K562 (cell line): ENCODE measurements at regions not wholly inside any gene's neighbourhood (a gene's known extent, or its start where the extent isn't known, plus 50 kb on each side); places are given as distances from the start of the nearest gene placed in this dataset.

Experiments used
- JUN ChIP-seq, 2 experiments: sonication (generic) in 1 of 2; formaldehyde crosslinking in 1 of 2; IDR thresholded peaks; 2 replicates each; pipeline versions ENCODE4 v1.6.1 to v1.8.0; 2012 to 2022; ENCODE audit warnings: borderline replicate concordance in 2 of 2, mild to moderate bottlenecking in 2 of 2, improper control_type of control experiment in 1 of 2, low read depth in 1 of 2, low read length in 1 of 2, missing genetic modification reagents in 1 of 2
- TF ChIP-seq, protein P1 (sequence below): fragments of 200-600 bp; sonication (generic); IDR thresholded peaks from one replicate; pipeline ENCODE4 v1.6.1; 2012; ENCODE audit warnings: mild to moderate bottlenecking, low read depth, low read length, inconsistent platforms
- TF ChIP-seq, protein P2 (sequence below): fragments of 450-650 bp; IDR thresholded peaks from 2 replicates; pipeline ENCODE4 v1.6.1; 2016; ENCODE audit warnings: low read depth, mild to moderate bottlenecking, moderate library complexity
- TF ChIP-seq, protein P3 (sequence below), 2 experiments: fragments of 450-650 bp in 1 of 2; sonication (generic) in 1 of 2; formaldehyde crosslinking in 1 of 2; IDR thresholded peaks; 2 replicates each; pipeline versions ENCODE4 v1.7.1 to v1.9.0; 2016 to 2022; ENCODE audit warnings: inconsistent platforms in 1 of 2, mild to moderate bottlenecking in 1 of 2, missing genetic modification reagents in 1 of 2

DNA sequence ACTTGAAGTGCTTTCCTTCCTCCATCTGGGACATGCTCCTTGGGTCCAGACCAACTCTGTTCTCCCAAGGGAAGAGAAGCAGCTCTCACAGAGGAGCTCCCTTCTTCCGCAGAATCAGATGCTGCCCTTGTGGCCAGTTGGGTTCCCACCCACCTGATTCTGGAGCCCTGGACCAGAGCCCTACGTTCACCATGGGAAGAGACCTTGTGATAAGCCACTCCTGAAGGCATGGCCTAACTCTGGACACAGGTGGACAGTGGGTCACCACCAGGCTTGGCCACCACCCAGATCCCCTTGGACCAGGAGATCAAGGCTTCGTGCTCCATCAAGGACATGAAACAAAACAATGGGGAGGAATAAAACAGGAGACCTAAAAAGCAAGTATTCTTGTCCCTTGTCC lies 172.2 kb downstream of the RPLP1 start (continued):
- TF ChIP-seq, protein P1, sequence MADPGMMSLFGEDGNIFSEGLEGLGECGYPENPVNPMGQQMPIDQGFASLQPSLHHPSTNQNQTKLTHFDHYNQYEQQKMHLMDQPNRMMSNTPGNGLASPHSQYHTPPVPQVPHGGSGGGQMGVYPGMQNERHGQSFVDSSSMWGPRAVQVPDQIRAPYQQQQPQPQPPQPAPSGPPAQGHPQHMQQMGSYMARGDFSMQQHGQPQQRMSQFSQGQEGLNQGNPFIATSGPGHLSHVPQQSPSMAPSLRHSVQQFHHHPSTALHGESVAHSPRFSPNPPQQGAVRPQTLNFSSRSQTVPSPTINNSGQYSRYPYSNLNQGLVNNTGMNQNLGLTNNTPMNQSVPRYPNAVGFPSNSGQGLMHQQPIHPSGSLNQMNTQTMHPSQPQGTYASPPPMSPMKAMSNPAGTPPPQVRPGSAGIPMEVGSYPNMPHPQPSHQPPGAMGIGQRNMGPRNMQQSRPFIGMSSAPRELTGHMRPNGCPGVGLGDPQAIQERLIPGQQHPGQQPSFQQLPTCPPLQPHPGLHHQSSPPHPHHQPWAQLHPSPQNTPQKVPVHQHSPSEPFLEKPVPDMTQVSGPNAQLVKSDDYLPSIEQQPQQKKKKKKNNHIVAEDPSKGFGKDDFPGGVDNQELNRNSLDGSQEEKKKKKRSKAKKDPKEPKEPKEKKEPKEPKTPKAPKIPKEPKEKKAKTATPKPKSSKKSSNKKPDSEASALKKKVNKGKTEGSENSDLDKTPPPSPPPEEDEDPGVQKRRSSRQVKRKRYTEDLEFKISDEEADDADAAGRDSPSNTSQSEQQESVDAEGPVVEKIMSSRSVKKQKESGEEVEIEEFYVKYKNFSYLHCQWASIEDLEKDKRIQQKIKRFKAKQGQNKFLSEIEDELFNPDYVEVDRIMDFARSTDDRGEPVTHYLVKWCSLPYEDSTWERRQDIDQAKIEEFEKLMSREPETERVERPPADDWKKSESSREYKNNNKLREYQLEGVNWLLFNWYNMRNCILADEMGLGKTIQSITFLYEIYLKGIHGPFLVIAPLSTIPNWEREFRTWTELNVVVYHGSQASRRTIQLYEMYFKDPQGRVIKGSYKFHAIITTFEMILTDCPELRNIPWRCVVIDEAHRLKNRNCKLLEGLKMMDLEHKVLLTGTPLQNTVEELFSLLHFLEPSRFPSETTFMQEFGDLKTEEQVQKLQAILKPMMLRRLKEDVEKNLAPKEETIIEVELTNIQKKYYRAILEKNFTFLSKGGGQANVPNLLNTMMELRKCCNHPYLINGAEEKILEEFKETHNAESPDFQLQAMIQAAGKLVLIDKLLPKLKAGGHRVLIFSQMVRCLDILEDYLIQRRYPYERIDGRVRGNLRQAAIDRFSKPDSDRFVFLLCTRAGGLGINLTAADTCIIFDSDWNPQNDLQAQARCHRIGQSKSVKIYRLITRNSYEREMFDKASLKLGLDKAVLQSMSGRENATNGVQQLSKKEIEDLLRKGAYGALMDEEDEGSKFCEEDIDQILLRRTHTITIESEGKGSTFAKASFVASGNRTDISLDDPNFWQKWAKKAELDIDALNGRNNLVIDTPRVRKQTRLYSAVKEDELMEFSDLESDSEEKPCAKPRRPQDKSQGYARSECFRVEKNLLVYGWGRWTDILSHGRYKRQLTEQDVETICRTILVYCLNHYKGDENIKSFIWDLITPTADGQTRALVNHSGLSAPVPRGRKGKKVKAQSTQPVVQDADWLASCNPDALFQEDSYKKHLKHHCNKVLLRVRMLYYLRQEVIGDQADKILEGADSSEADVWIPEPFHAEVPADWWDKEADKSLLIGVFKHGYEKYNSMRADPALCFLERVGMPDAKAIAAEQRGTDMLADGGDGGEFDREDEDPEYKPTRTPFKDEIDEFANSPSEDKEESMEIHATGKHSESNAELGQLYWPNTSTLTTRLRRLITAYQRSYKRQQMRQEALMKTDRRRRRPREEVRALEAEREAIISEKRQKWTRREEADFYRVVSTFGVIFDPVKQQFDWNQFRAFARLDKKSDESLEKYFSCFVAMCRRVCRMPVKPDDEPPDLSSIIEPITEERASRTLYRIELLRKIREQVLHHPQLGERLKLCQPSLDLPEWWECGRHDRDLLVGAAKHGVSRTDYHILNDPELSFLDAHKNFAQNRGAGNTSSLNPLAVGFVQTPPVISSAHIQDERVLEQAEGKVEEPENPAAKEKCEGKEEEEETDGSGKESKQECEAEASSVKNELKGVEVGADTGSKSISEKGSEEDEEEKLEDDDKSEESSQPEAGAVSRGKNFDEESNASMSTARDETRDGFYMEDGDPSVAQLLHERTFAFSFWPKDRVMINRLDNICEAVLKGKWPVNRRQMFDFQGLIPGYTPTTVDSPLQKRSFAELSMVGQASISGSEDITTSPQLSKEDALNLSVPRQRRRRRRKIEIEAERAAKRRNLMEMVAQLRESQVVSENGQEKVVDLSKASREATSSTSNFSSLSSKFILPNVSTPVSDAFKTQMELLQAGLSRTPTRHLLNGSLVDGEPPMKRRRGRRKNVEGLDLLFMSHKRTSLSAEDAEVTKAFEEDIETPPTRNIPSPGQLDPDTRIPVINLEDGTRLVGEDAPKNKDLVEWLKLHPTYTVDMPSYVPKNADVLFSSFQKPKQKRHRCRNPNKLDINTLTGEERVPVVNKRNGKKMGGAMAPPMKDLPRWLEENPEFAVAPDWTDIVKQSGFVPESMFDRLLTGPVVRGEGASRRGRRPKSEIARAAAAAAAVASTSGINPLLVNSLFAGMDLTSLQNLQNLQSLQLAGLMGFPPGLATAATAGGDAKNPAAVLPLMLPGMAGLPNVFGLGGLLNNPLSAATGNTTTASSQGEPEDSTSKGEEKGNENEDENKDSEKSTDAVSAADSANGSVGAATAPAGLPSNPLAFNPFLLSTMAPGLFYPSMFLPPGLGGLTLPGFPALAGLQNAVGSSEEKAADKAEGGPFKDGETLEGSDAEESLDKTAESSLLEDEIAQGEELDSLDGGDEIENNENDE, result no peak
- no peak for TF ChIP-seq JUN (IDR thresholded peaks at IDR 0.05; ENCODE audit: borderline replicate concordance, low read depth, low read length)
- TF ChIP-seq JUN (CRISPR knock-in tag; IDR thresholded peaks at IDR 0.05; ENCODE audit: borderline replicate concordance), result no peak
- TF ChIP-seq, protein P2, sequence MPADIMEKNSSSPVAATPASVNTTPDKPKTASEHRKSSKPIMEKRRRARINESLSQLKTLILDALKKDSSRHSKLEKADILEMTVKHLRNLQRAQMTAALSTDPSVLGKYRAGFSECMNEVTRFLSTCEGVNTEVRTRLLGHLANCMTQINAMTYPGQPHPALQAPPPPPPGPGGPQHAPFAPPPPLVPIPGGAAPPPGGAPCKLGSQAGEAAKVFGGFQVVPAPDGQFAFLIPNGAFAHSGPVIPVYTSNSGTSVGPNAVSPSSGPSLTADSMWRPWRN, result no peak
- TF ChIP-seq, protein P3, sequence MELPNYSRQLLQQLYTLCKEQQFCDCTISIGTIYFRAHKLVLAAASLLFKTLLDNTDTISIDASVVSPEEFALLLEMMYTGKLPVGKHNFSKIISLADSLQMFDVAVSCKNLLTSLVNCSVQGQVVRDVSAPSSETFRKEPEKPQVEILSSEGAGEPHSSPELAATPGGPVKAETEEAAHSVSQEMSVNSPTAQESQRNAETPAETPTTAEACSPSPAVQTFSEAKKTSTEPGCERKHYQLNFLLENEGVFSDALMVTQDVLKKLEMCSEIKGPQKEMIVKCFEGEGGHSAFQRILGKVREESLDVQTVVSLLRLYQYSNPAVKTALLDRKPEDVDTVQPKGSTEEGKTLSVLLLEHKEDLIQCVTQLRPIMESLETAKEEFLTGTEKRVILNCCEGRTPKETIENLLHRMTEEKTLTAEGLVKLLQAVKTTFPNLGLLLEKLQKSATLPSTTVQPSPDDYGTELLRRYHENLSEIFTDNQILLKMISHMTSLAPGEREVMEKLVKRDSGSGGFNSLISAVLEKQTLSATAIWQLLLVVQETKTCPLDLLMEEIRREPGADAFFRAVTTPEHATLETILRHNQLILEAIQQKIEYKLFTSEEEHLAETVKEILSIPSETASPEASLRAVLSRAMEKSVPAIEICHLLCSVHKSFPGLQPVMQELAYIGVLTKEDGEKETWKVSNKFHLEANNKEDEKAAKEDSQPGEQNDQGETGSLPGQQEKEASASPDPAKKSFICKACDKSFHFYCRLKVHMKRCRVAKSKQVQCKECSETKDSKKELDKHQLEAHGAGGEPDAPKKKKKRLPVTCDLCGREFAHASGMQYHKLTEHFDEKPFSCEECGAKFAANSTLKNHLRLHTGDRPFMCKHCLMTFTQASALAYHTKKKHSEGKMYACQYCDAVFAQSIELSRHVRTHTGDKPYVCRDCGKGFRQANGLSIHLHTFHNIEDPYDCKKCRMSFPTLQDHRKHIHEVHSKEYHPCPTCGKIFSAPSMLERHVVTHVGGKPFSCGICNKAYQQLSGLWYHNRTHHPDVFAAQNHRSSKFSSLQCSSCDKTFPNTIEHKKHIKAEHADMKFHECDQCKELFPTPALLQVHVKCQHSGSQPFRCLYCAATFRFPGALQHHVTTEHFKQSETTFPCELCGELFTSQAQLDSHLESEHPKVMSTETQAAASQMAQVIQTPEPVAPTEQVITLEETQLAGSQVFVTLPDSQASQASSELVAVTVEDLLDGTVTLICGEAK (IDR thresholded peaks at IDR 0.05), result no peak
- TF ChIP-seq, protein P3 (CRISPR knock-in tag; IDR thresholded peaks at IDR 0.05), result no peak
